GM12892 (cell line): ENCODE measurements at regions not wholly inside any gene's neighbourhood (a gene's known extent, or its start where the extent isn't known, plus 50 kb on each side); places are given as distances from the start of the nearest gene placed in this dataset.
"Not testable (repeated sequence)": the region's sequence is repeated elsewhere in the genome, so short reads cannot be mapped to it uniquely, and the experiment has no call there.

ENCODE experiments used
- DNase-seq: peaks from one replicate; pipeline ENCODE4 v3.0.0; 2011; ENCODE audit not compliant: insufficient read length
- FAIRE-seq: peaks from 2 replicates; lab custom pipeline; 2011; peaks lifted over from hg19 to GRCh38; lab: Jason Lieb, UNC
- POLR2A ChIP-seq: IDR thresholded peaks from 2 replicates; pipeline ENCODE4 v1.6.1; 2011; ENCODE audit warnings: low read depth, low read length, control low read depth
- POLR2AphosphoS5 ChIP-seq: IDR thresholded peaks from 2 replicates; pipeline ENCODE4 v1.6.1; 2011; ENCODE audit warnings: low read depth, low read length, control low read depth
- TAF1 ChIP-seq: IDR thresholded peaks from 2 replicates; pipeline ENCODE4 v1.6.1; 2011; ENCODE audit warnings: low read depth, mild to moderate bottlenecking, control low read depth, low read length, borderline replicate concordance

GRCh38 chr2:67614454-67614853, 217.3 kb downstream of the ETAA1 start:
- DNase-seq (no peak), FAIRE-seq (no peak)
- no peak for TF ChIP-seq POLR2A
- TF ChIP-seq TAF1: no peak
- TF ChIP-seq POLR2AphosphoS5: no peak

GRCh38 chr2:67616749-67617148, 219.6 kb downstream of the ETAA1 start:
- TF ChIP-seq TAF1 (no peak), POLR2A (no peak), POLR2AphosphoS5 (no peak)
- DNase-seq (no peak), FAIRE-seq (peak; percentile 17)

- FAIRE-seq (no peak), DNase-seq (no peak)
- TF ChIP-seq POLR2A (no peak), POLR2AphosphoS5 (no peak), TAF1 (no peak)
Observed at GRCh38 chr2:67619204-67619603, 222.1 kb downstream of the ETAA1 start.

GRCh38 chr2:67623741-67624140, 226.6 kb downstream of the ETAA1 start:
- DNase-seq, FAIRE-seq: not testable (repeated sequence)

- DNase-seq: no peak
- no peak for FAIRE-seq
- TF ChIP-seq TAF1: no peak
- no peak for TF ChIP-seq POLR2A
- TF ChIP-seq POLR2AphosphoS5: no peak
Observed at GRCh38 chr2:67625178-67625577, 228.0 kb downstream of the ETAA1 start.

GRCh38 chr2:67625690-67626475, 228.8 kb downstream of the ETAA1 start:
- FAIRE-seq (no peak), DNase-seq (no peak)
- no peak for TF ChIP-seq POLR2AphosphoS5
- no peak for TF ChIP-seq TAF1
- TF ChIP-seq POLR2A: no peak

GRCh38 chr2:67626656-67627055, 229.5 kb downstream of the ETAA1 start:
- DNase-seq (no peak), FAIRE-seq (no peak)
- no peak for TF ChIP-seq POLR2A
- TF ChIP-seq TAF1: no peak
- TF ChIP-seq POLR2AphosphoS5: no peak

- FAIRE-seq (no peak), DNase-seq (no peak)
- TF ChIP-seq POLR2A (no peak), TAF1 (no peak), POLR2AphosphoS5 (no peak)
Observed at GRCh38 chr2:67627456-67628207, 230.5 kb downstream of the ETAA1 start.

GRCh38 chr2:67628892-67629291, 231.8 kb downstream of the ETAA1 start:
- TF ChIP-seq TAF1 (no peak), POLR2AphosphoS5 (no peak), POLR2A (no peak)
- FAIRE-seq (no peak), DNase-seq (no peak)

GRCh38 chr2:67631483-67631882, 234.3 kb downstream of the ETAA1 start:
- TF ChIP-seq POLR2AphosphoS5: no peak
- no peak for TF ChIP-seq POLR2A
- no peak for TF ChIP-seq TAF1
- DNase-seq (no peak), FAIRE-seq (no peak)

- FAIRE-seq: no peak
- TF ChIP-seq TAF1: no peak
- no peak for TF ChIP-seq POLR2AphosphoS5
- no peak for TF ChIP-seq POLR2A
- no peak for DNase-seq
Observed at GRCh38 chr2:67633212-67633856, 236.2 kb downstream of the ETAA1 start.
